HCEC 1CT (cell line): ENCODE measurements at regions not wholly inside any gene's neighbourhood (a gene's known extent, or its start where the extent isn't known, plus 50 kb on each side); places are given as distances from the start of the nearest gene placed in this dataset.

Source experiments
- DNase-seq: peaks from one replicate; pipeline ENCODE4 v3.0.0-alpha.2; 2017

GRCh38 chr3:18771931-18772330 is 346.8 kb upstream of the SATB1 start:
- DNase-seq: no peak

DNA sequence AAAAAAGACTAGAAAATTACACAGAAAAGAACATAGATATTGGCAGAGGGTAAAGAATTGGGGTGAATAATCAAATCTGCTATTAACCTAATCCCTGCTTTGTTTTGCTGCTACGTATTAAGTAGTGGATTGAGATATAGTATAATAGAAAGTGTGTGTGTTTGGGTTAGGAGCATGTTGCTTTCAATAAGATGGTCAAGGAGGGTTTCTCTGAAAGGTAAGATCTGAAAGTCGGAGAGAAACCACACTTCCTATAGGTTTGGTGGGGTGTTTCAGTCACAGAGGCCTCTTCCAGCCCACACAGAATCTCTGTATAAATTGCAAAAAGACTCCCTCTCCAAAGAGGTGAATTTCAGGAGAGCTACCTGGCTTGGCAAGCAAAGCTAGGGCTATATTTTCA is 345.7 kb upstream of the SATB1 start:
- no peak for DNase-seq

DNA sequence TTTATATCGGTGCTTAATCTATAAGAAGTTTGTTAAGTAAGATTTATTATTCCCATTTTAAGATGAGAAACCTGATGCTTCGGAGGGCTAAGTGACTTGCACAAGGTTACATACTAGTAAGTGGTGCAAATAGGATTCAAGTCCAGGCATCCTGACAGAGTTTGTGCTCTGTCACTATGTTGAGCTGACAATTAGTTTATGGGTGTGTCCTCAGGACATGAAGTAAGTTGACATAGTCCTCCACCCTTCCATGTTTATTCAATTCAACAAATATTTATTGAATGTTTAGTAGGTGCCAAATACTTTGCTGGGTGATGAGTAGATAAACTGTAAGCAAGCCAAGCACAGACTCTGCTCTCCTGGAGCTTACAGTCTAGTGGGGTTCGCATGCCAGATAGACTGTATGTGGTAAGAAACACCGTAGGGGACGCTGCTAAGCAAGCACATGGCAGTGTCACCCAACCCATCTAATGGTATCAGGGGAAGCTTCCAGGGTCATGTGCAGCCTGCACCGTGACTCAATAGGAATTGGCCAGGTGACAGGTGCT is 342.7 kb upstream of the SATB1 start:
- no peak for DNase-seq

GRCh38 chr3:18766974-18767373 is 341.8 kb upstream of the SATB1 start:
- DNase-seq: no peak

- no peak for DNase-seq
These were observed 340.5 kb upstream of the SATB1 start for GRCh38 chr3:18765662-18766061.

DNA sequence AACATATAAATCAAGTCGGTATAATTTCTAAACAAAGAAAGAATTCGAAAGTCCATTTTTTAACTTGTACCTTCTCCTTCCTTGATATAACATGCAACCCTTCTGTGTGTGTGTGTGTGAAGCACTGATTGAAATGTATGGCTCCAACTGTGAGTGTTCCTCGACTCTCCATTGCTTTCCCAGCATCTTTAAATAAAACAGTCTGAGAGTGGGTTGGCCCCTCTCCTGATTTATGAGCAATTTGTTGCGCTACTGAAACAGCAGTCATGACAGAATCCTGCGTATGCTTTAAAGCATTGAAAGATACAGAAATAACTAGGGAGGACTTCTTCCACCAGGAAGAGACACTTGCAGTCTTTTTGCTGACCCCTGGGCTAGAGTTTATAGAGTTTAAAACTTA is 340.0 kb upstream of the SATB1 start:
- no peak for DNase-seq

DNA sequence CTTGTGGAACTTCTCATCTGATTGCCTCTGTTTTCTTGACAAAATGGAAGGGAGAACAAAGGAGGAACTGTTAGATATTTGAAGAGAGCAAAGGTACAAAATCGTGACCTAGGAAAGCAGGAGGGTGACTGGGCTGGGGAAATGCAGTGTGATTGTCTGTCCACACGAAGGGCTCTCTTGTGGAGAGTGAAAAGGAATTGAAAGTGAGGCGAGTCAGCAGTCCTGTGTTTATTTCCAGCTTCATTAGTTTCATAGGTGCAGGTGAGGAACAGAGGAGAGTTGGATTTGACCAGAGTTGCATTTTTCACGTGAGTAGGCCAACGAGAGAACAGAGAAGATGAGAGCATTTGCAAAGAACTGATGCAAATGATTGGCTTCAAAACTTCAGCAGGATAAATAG is 336.4 kb upstream of the SATB1 start:
- no peak for DNase-seq

DNA sequence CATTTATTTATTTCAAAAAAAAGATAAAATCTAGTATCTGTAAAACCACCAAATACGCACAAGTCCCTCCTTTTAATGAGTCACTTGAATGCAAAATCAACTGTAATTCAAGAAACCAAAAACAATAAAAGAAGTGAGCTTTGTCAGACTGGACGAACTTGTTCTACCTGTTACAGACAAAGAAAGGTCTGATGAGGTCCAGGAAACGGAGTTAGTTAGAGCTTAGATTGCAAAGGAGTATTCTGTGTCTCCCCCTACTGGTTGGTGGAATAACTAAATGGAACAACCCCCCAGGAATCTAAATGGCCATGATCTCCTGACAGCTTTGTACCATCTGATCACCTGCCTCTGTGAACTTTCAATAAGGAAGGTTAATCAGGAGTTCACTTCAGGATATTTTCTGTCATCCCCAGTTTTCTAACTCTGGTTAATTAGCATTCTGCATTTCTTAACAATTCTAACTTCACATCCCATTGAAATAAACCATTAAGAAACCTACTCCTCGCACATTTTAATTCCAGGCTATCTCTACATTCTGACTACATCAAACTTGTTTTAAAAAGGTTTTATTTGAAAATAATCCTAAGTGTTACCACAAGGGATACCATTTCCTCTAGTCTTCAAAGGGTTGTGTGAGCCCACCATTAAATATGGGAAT is 333.0 kb upstream of the SATB1 start:
- no peak for DNase-seq

DNA sequence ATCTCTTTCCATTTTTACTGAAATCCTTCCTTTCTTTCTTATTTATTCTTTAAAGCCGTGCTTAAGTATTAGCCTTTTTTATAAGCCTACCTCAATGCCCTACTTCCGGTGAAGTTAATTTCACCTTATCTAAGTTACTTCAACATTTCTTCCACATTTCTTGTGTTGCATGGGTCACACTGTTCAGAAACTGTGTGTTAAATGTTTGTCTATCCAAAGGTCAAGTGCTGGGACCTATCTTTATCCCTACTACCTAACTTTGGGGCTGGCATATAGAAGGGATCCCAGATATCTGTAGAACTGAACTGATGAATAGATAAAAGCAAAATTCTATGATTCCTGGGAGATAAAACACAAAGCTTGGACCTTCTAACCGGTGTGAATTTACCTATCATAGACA is 332.3 kb upstream of the SATB1 start:
- DNase-seq: no peak

DNA sequence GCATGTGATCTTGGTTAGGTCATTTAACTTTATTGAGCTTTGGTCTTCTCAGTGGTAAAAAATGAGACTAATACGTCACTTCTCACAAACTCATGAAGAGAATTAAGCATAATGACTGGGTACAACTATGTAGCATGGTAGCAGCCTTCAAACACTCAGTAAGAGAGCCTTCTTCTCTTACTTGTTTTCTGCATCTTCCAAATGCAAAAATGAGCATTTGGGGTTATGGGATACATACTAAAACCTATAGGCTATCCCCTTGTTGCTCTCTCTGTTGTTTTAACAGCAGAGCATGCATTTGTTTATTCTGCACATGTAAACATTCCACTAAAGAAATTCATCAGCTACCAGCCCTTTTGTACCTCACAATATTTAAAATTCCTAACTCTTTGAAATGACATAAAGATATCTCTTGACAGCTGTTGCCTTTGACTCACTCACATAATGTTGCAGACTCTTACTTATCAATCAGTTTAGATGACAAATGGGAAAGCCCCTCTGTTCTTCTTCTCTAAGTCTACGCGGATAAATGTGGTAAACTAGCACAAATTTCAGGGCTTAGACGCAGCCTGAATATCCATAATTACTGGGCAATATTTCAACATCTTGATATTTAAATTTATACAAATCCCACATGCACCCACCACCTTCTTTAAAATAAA is 327.3 kb upstream of the SATB1 start:
- no peak for DNase-seq

DNA sequence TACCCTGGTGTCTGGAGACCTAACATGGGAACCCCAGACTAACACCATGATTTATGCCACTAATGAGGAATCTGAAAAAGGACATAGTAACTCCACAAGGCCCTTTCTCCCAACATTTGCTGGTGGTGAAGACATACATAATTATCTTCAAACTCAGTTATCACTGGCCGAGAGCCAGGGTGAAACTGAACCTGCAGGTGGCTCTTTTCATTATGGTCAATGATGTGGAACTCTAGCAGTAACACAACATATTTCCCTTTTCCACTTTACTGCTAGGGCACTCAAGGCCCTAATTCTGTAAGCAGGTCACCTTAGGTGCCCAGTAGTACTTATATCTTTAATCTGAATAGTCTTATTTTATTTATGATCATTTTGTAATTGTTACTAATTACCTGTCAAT is 326.4 kb upstream of the SATB1 start:
- DNase-seq: no peak

- no peak for DNase-seq
These were observed 322.2 kb upstream of the SATB1 start for GRCh38 chr3:18747383-18747782.

DNA sequence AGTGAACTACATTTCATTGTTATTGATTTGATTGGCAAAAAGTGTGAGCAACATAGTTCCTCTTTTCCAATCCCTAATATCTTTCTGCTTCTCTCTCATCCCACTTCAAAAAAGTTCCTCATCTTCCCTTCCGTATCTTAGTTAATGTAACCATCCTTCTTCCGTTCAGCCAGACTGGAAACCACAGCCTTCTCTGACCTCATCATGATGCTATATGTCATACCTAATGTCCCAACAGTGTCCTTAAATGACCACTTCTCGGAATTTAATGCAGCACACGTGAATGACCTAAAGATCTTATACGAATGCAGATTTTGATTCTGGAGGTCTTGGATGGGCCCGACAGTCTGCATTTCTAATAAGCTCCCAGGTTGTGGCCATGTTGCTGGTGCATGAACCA is 320.3 kb upstream of the SATB1 start:
- DNase-seq: no peak

GRCh38 chr3:18744472-18744871 is 319.3 kb upstream of the SATB1 start:
- DNase-seq: no peak

DNA sequence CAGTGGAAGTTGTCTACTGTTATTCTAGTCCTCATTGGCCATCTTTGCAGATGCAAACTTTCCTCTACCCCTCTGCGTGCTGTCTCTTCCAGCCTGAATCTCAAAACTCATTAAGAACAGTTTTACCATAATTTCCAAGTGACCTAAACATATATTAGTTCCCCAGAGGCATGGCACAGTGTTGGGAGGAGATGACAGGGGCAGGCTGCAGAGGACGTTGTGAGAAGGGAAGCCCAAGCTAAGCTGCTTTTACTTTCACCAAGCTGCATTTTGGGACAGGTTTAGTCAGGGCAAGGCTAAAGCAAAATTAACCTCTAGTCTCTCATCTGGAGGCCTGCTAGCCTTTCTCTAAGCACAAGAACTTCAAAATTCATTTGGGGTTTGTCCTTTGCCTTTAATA is 318.6 kb upstream of the SATB1 start:
- DNase-seq: no peak

DNA sequence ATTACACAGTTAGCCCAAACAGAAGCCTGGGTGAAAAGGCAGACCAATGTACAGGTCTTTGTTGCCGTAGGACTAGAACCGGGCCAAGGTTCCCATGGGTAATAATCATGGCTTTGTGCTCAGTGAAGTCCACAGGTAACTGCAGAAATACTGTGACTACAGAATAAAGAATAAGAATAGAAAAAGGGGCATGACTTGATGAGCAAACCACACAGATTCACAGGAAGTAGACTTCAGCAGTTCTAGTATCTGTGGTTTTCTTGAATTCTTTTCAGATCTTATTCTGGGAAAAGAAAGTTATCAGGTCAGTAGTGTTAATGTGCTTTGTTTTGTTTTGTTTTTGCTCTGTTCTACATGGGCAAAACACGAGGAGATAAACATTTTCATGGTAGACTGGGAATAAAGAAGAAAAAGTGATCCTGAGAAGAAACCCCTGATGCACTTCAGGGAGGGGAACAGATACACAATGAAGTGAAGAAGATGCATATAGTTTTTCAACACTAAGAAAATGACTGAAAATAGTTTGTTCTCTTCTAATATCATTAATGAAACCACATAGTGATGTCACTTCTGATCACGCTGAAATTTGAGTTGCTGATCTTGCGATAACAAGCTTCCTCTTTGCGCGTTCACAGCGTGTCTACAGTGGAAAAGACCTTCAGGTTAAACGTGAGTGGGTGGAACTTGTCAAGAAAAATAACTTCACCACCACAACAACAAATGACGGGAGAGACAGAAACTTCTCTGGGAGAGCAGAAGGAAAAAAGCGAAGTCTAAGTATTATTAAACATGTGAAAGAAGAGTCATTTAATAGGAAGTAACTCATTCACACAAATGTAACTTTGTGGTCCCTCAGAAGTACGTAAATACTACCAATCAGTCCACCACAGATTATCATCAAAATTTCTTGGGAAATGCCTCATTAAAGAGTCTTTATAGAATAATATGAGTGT is 315.8 kb upstream of the SATB1 start:
- no peak for DNase-seq

DNA sequence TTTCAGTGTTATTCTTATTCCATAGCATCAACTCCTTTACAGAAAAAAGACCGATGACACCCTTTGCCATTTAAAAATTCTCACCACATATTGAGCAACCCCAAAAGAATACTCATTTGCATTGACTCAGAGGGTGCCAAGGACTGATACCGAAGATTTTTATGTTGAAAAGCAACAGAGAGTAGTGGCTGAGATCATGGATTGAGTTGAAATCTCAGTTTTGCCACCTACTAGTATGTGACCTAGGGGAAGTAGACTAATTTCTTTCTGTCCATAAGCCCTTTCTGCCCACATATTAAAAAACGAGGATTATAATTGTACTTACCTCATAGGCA is 313.9 kb upstream of the SATB1 start:
- DNase-seq: no peak

DNA sequence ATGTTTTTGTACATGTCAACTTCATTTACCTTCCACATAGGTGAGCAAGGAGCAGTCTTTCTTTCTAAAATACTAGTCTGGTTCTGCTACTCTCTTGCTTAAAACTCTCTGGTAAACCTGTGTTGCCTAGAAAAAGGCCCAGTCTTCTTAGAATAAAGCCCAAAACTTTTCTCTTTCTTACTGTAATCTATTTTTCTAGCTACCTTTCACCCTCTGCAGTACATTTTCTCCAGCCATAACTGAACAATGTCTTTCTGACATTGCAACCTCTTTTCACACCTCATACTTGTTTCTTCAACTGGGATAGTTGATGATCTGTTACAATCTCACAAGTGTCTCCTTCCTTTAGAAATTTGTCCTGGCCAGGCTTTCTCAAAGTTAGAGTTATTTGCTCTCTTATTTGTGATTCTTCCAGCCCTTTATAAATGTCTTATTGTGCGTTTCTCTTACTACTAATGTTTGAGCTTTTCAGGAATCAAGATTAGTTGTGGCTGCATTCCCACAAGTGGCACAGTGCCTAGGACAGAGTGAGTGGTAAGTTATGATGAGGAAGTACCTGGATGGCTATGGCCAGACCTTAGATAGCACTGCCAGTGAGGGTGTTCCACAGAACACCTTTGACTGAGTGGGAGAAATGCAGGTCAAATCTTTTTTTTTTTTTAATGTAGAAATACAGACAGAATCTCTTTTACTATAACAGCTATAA is 313.4 kb upstream of the SATB1 start:
- DNase-seq: no peak

- DNase-seq: no peak
These were observed 309.9 kb upstream of the SATB1 start for GRCh38 chr3:18735005-18735404.

DNA sequence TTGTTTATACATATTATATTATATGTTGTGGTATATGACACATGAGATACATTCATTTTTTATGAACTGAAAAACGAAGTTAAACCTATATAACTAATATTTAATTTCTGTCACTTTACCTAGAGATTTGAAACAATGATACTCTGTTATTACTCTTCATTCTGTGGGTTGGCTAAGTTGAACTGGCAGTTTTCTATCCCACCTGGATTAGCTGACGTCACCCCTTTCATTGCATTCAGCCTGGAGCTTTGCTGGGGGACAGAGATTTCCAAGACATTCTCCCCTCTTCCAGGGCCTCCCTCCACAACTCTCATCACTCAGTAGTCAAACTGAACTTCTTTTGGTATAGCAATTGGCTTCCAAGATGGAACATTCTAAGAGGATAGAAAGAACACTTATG is 309.2 kb upstream of the SATB1 start:
- no peak for DNase-seq

DNA sequence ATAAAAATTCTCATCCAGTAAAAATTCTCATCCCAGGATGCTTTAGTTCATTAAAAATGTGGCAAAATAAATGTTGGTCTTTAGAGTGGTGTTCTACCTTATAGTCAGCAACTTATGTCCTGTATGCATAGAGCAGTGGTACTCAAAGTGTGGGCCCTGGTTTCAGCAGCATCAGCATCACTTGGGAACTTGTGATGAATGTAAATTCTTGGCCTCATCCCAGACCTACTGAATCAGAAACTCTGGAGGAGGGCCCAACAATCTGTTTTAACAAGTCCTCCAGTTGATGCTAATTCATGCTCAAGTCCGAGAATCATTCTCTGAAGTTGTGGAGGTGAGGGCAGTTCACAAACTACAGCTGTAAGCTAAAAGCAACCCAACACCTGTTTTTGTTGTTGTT is 307.3 kb upstream of the SATB1 start:
- no peak for DNase-seq

DNA sequence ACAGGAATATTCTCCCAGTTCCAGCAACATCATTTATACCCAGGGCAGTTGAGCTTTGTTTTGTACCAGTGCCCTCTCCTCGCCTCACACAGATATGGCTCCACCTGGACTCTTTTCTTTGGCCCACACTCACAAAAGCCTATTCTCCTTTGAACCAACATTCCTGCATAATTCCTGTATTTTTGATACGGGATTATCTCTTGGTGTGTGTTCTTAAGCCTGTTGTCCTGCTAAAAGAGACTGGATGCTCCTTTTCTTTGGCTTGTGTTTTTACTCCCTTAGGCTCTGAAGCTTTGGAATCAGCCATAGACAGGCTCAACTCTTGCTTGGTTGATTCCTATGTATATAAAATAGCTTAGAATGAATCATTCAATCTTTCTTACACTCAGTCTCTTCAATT is 305.4 kb upstream of the SATB1 start:
- DNase-seq: no peak

DNA sequence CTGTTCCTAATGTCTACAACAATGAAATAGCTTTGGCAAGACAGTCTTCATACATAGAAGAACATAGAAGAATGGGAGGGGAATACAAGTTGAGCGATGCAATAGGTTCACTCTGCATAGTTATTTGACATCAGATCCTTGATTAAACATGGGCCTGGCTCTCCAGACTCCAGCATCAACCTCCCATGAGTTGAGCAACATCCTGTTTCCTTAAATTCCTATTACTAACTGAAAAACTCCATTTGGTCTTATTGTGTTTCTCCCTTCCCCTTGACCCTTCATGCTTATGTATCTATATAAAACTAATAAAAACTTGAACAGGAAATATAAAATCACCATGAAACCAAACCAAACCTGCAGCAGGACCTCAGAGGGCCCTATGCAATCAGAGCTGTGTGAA is 304.5 kb upstream of the SATB1 start:
- no peak for DNase-seq
